ENCODE measurements at regions not wholly inside any gene's neighbourhood (a gene's known extent, or its start where the extent isn't known, plus 50 kb on each side); places are given as distances from the start of the nearest gene placed in this dataset.
A peak's percentile ranks its signal among the peaks of the same experiment; 100 is the strongest.

DNA sequence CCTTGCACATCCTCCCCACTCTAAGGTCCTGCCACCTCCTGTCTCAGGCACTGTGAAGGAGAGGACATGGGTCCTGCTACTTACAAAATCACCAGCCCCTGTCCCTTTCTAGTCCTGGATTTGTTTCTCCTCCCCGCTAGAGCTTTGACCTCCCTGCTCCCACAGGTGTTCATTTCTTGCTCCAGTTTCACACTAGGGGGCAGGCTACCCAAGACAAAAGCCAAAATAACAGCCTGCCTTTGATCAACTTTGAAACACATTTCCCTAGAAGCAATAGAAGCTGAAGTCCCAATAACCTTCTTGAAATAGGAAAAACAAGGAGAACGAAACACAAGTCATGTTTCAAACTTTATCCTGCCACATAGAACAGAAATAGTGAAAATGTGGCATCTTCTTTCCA is 164.4 kb downstream of the QDPR start:
- intact Hi-C loops (cut with DNase I, micrococcal nuclease) = loop anchor here (2.0 to 10.0 kb wide), 4 partner anchors 100 to 287 kb away; no protein-coding TSS in a partner anchor
- ChIA-PET POLR2A (no interaction called here), CTCF (interaction anchor here (2.1 kb wide), 1 partner anchor 101 kb away, joined by 6 read pairs; no protein-coding TSS in a partner anchor)
- no peak overlapping the region for H3K27ac ChIP-seq (ENCODE audit: low read depth in 1 of 2, low read length in 2 of 2)
- H3K4me1 ChIP-seq (ENCODE audit: insufficient read depth, low read length) = no peaks in the 10 kb centered on the region
- TF ChIP-seq, protein P1, sequence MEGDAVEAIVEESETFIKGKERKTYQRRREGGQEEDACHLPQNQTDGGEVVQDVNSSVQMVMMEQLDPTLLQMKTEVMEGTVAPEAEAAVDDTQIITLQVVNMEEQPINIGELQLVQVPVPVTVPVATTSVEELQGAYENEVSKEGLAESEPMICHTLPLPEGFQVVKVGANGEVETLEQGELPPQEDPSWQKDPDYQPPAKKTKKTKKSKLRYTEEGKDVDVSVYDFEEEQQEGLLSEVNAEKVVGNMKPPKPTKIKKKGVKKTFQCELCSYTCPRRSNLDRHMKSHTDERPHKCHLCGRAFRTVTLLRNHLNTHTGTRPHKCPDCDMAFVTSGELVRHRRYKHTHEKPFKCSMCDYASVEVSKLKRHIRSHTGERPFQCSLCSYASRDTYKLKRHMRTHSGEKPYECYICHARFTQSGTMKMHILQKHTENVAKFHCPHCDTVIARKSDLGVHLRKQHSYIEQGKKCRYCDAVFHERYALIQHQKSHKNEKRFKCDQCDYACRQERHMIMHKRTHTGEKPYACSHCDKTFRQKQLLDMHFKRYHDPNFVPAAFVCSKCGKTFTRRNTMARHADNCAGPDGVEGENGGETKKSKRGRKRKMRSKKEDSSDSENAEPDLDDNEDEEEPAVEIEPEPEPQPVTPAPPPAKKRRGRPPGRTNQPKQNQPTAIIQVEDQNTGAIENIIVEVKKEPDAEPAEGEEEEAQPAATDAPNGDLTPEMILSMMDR (IDR thresholded peaks at IDR 0.05) = peak; percentile 52
- Mint-ChIP-seq H3K9me3 (no peaks in the 10 kb centered on the region), H3K36me3 (ENCODE audit: low read depth) (no peaks in the 10 kb centered on the region), H3K4me1 (ENCODE audit: low read depth) (no peaks in the 10 kb centered on the region), H3K4me3 (no peak overlapping the region), H3K27me3 (no peaks in the 10 kb centered on the region), H3K27ac (no peak overlapping the region)
- H3K36me3 ChIP-seq (ENCODE audit: insufficient read depth, low read length) = no peaks in the 10 kb centered on the region
- no peak overlapping the region for H3K4me3 ChIP-seq (ENCODE audit: low read length)
- H3K9me3 ChIP-seq (ENCODE audit: control insufficient read depth in 1 of 2, insufficient read depth in 1 of 2, low read length in 2 of 2) = no peaks in the 10 kb centered on the region
- H3K27me3 ChIP-seq (ENCODE audit: control insufficient read depth in 1 of 2, insufficient read depth in 2 of 2, low read length in 2 of 2) = no peaks in the 10 kb centered on the region
- DNase-seq (peak in 9 of 14 experiments; percentile 2 to 60 (median 13)), ATAC-seq (ENCODE audit: poor library complexity) (no peak)

DNA sequence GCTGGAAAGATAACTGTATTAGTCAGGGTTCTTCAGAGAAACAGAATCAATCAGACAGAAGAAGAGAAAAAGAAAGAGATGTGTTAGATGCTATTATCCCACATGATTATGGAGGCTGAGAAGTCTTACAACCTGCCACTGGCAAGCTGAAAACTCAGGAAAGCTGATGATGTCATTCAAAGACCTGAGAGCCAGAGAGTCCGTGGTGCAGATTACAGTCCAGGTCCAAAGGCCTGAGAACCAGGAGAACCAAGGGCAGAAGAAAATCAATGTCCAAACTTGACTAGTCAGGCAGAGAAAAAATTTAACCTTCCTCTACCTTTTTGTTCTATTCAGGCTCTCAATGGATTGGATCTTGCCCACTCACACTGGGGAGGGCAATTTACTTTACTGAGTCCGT is 172.5 kb downstream of the QDPR start:
- no peaks in the 10 kb centered on the region for H3K27me3 ChIP-seq (ENCODE audit: control insufficient read depth in 1 of 2, insufficient read depth in 2 of 2, low read length in 2 of 2)
- no peaks in the 10 kb centered on the region for H3K27me3 Mint-ChIP-seq
- H3K27ac Mint-ChIP-seq = no peak overlapping the region
- H3K36me3 Mint-ChIP-seq (ENCODE audit: low read depth) = no peaks in the 10 kb centered on the region
- POLR2A ChIA-PET = no interaction called here
- no peak overlapping the region for H3K4me3 ChIP-seq (ENCODE audit: low read length)
- no peak overlapping the region for H3K4me3 Mint-ChIP-seq
- TF ChIP-seq, protein P1 (IDR thresholded peaks at IDR 0.05) = no peak
- CTCF ChIA-PET = no interaction called here
- ATAC-seq (ENCODE audit: poor library complexity) (no peak), DNase-seq (no peak)
- H3K27ac ChIP-seq (ENCODE audit: low read depth in 1 of 2, low read length in 2 of 2) = no peak overlapping the region
- H3K9me3 Mint-ChIP-seq = no peaks in the 10 kb centered on the region
- H3K4me1 ChIP-seq (ENCODE audit: insufficient read depth, low read length) = peaks cover 27% of the 10 kb centered on the region
- peaks cover 24% of the 10 kb centered on the region for H3K4me1 Mint-ChIP-seq (ENCODE audit: low read depth)
- intact Hi-C loops (cut with DNase I, micrococcal nuclease) = loop anchor here in 1 of 2 experiments (5.0 to 10.0 kb wide), 2 partner anchors 473 to 685 kb away; partner anchors contain the start of genes DCAF16, LCORL and NCAPG
- no peaks in the 10 kb centered on the region for H3K36me3 ChIP-seq (ENCODE audit: insufficient read depth, low read length)
- H3K9me3 ChIP-seq (ENCODE audit: control insufficient read depth in 1 of 2, insufficient read depth in 1 of 2, low read length in 2 of 2) = no peaks in the 10 kb centered on the region

GRCh38 chr4:17336986-17337385 is 174.9 kb downstream of the QDPR start:
- Histone ChIP-seq H3K4me3 (ENCODE audit: low read length) (no peak overlapping the region), H3K36me3 (ENCODE audit: insufficient read depth, low read length) (no peaks in the 10 kb centered on the region), H3K27ac (ENCODE audit: low read depth in 1 of 2, low read length in 2 of 2) (no peak overlapping the region), H3K27me3 (ENCODE audit: control insufficient read depth in 1 of 2, insufficient read depth in 2 of 2, low read length in 2 of 2) (no peaks in the 10 kb centered on the region), H3K9me3 (ENCODE audit: control insufficient read depth in 1 of 2, insufficient read depth in 1 of 2, low read length in 2 of 2) (no peaks in the 10 kb centered on the region), H3K4me1 (ENCODE audit: insufficient read depth, low read length) (peaks cover 27% of the 10 kb centered on the region)
- no peaks in the 10 kb centered on the region for H3K36me3 Mint-ChIP-seq (ENCODE audit: low read depth)
- ChIA-PET POLR2A (interaction anchor here (0.7 kb wide), 1 partner anchor 1226 kb away, joined by 3 read pairs; no protein-coding TSS in a partner anchor), CTCF (interaction anchor here (0.6 kb wide), 1 partner anchor 12 kb away, joined by 3 read pairs; no protein-coding TSS in a partner anchor)
- H3K27ac Mint-ChIP-seq = peak overlapping the region; percentile 62
- DNase-seq (no peak), ATAC-seq (ENCODE audit: poor library complexity) (peak; percentile 33)
- H3K4me3 Mint-ChIP-seq = no peak overlapping the region
- TF ChIP-seq, protein P1 (IDR thresholded peaks at IDR 0.05) = no peak
- peaks cover 24% of the 10 kb centered on the region for H3K4me1 Mint-ChIP-seq (ENCODE audit: low read depth)
- no peaks in the 10 kb centered on the region for H3K9me3 Mint-ChIP-seq
- intact Hi-C loops (cut with DNase I, micrococcal nuclease) = loop anchor here in 1 of 2 experiments (5.0 to 10.0 kb wide), 2 partner anchors 475 to 688 kb away; partner anchors contain the start of genes DCAF16, LCORL and NCAPG
- H3K27me3 Mint-ChIP-seq = no peaks in the 10 kb centered on the region

Data from CD4-positive, alpha-beta T cell (primary cell).